NCI-H1694 (cell line): ENCODE measurements at regions not wholly inside any gene's neighbourhood (a gene's known extent, or its start where the extent isn't known, plus 50 kb on each side); places are given as distances from the start of the nearest gene placed in this dataset.
A peak's percentile ranks its signal among the peaks of the same experiment; 100 is the strongest.
"Not testable (repeated sequence)": the region's sequence is repeated elsewhere in the genome, so short reads cannot be mapped to it uniquely, and the experiment has no call there.

Experiments used
- DNase-seq: peaks from one replicate; lab custom pipeline; 2025; lab: John Stamatoyannopoulos, UW

- DNase-seq: no peak
These were observed 762.3 kb downstream of the BCL11A start for GRCh38 chr2:59791004-59791618.

- no peak for DNase-seq
These were observed 763.1 kb downstream of the BCL11A start for GRCh38 chr2:59790186-59791003.

- no peak for DNase-seq
These were observed 763.9 kb downstream of the BCL11A start for GRCh38 chr2:59789523-59789922.

- no peak for DNase-seq
These were observed 766.4 kb downstream of the BCL11A start for GRCh38 chr2:59787095-59787494.

- no peak for DNase-seq
These were observed 766.8 kb downstream of the BCL11A start for GRCh38 chr2:59786684-59787083.

- DNase-seq: no peak
These were observed 773.9 kb downstream of the BCL11A start for GRCh38 chr2:59779571-59779970.

GRCh38 chr2:59777120-59777519 lies 776.3 kb downstream of the BCL11A start:
- DNase-seq: no peak

- no peak for DNase-seq
These were observed 776.8 kb downstream of the BCL11A start for GRCh38 chr2:59776726-59777008.

GRCh38 chr2:59774821-59775433 lies 778.5 kb downstream of the BCL11A start:
- no peak for DNase-seq

- DNase-seq: no peak
These were observed 782.8 kb downstream of the BCL11A start for GRCh38 chr2:59770651-59771050.

- DNase-seq: no peak
These were observed 791.5 kb downstream of the BCL11A start for GRCh38 chr2:59761966-59762365.

GRCh38 chr2:59756150-59756549 lies 797.3 kb downstream of the BCL11A start:
- DNase-seq: no peak

GRCh38 chr2:59754011-59754735 lies 799.3 kb downstream of the BCL11A start:
- DNase-seq: peak; percentile 76

- DNase-seq: no peak
These were observed 800.9 kb downstream of the BCL11A start for GRCh38 chr2:59752512-59752911.

GRCh38 chr2:59752071-59752470 lies 801.4 kb downstream of the BCL11A start:
- no peak for DNase-seq

- not testable (repeated sequence) for DNase-seq
These were observed 802.2 kb downstream of the BCL11A start for GRCh38 chr2:59751214-59751613.

- DNase-seq: no peak
These were observed 807.2 kb downstream of the BCL11A start for GRCh38 chr2:59746291-59746690.

- DNase-seq: no peak
These were observed 808.4 kb downstream of the BCL11A start for GRCh38 chr2:59745085-59745484.

- DNase-seq: no peak
These were observed 809.0 kb downstream of the BCL11A start for GRCh38 chr2:59744436-59744835.

GRCh38 chr2:59741840-59742239 lies 811.6 kb downstream of the BCL11A start:
- DNase-seq: no peak

- no peak for DNase-seq
These were observed 814.3 kb downstream of the BCL11A start for GRCh38 chr2:59739166-59739565.

- DNase-seq: no peak
These were observed 816.2 kb downstream of the BCL11A start for GRCh38 chr2:59737299-59737698.

GRCh38 chr2:59734743-59735142 lies 818.7 kb downstream of the BCL11A start:
- DNase-seq: no peak
